CD4-positive, alpha-beta memory T cell (primary cell): ENCODE measurements at regions not wholly inside any gene's neighbourhood (a gene's known extent, or its start where the extent isn't known, plus 50 kb on each side); places are given as distances from the start of the nearest gene placed in this dataset.

Experiments used
- CTCF ChIA-PET: fragments of 350-600 bp; sonication (Branson Sonifier 250); formaldehyde crosslinking; loops from one replicate; lab custom pipeline; 2021; ENCODE audit warnings: inconsistent platforms; ENCODE audit not compliant: partially characterized antibody; lab: Charles Lee
- POLR2A ChIA-PET: fragments of 350-600 bp; sonication (Branson Sonifier 250); formaldehyde crosslinking; loops from one replicate; lab custom pipeline; 2021; ENCODE audit not compliant: partially characterized antibody; lab: Charles Lee
- DNase-seq, 5 donors: peaks; one replicate each; pipeline versions ENCODE4 v3.0.0 to v3.0.0-alpha.2; 2020 to 2022; ENCODE audit warnings: mixed read lengths in 1 of 5
- H3K27ac ChIP-seq: one replicate; pipeline ENCODE4 v1.7.0; 2013; ENCODE audit warnings: low read depth, low read length
- H3K27me3 ChIP-seq: 2 replicates; pipeline ENCODE4 v1.7.0; 2013; ENCODE audit warnings: mild to moderate bottlenecking, low read length, moderate library complexity; ENCODE audit not compliant: insufficient read depth
- H3K36me3 ChIP-seq: 2 replicates; pipeline ENCODE4 v1.7.0; 2013; ENCODE audit warnings: mild to moderate bottlenecking, low read length, moderate library complexity; ENCODE audit not compliant: insufficient read depth
- H3K4me1 ChIP-seq: 2 replicates; pipeline ENCODE4 v1.7.0; 2013; ENCODE audit warnings: mild to moderate bottlenecking, low read length, moderate library complexity; ENCODE audit not compliant: insufficient read depth
- H3K4me3 ChIP-seq, 2 donors: one replicate each; pipeline ENCODE4 v1.7.0; 2013; ENCODE audit warnings: low read length in 2 of 2, mild to moderate bottlenecking in 1 of 2
- H3K9me3 ChIP-seq, 2 donors: one replicate each; pipeline ENCODE4 v1.7.0; 2013; ENCODE audit warnings: low read length in 2 of 2, control low read depth in 1 of 2; ENCODE audit not compliant: control insufficient read depth in 1 of 2
- H3K27ac Mint-ChIP-seq, 7 donors: one replicate each; pipeline ENCODE4 v1.8.0; 2020 to 2021; ENCODE audit warnings: mixed read lengths in 7 of 7, mild to moderate bottlenecking in 6 of 7, inconsistent platforms in 3 of 7, moderate library complexity in 3 of 7
- H3K27me3 Mint-ChIP-seq, 2 donors: one replicate each; pipeline ENCODE4 v1.8.0; 2020 to 2021; ENCODE audit warnings: mixed read lengths in 2 of 2
- H3K36me3 Mint-ChIP-seq, 2 donors: one replicate each; pipeline ENCODE4 v1.8.0; 2020 to 2021; ENCODE audit warnings: mixed read lengths in 2 of 2, inconsistent platforms in 1 of 2, mild to moderate bottlenecking in 1 of 2
- H3K4me1 Mint-ChIP-seq, 4 donors: one replicate each; pipeline ENCODE4 v1.8.0; 2020 to 2021; ENCODE audit warnings: mixed read lengths in 4 of 4, mild to moderate bottlenecking in 1 of 4
- H3K4me3 Mint-ChIP-seq, 8 donors: one replicate each; pipeline ENCODE4 v1.8.0; 2020 to 2021; ENCODE audit warnings: mixed read lengths in 8 of 8, mild to moderate bottlenecking in 7 of 8, moderate library complexity in 6 of 8, inconsistent platforms in 3 of 8
- H3K9me3 Mint-ChIP-seq, 8 donors: one replicate each; pipeline ENCODE4 v1.8.0; 2020 to 2021; ENCODE audit warnings: mixed read lengths in 8 of 8, mild to moderate bottlenecking in 5 of 8, inconsistent platforms in 3 of 8, moderate library complexity in 1 of 8
- intact Hi-C: fragments of 100-400 bp; cut with micrococcal nuclease; formaldehyde crosslinking; loops from one replicate; pipeline ENCODE4 v1.15.1; 2023

DNA sequence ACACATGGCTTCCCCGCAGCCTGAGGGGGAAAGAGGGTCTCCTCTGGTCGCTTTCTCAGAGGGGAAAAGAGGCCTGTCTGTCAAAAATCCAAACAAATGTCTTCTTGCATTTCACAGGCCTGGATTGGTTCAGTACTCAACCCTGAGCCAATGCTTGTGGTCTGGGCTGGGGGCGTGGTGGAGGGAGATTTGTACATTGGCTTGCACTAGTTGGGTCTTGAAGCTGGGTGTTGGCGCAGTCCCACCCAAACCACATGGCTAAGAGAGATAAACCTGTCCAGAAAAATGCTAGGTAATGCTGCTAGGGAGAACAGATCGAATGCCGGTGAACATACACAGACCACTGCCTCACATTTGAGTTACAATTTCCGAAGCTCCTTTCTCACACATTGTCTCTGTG is 461.6 kb downstream of the MED13L start:
- Mint-ChIP-seq H3K27ac (no peak overlapping the region), H3K4me1 (no peaks in the 10 kb centered on the region), H3K27me3 (peaks cover 2 to 7% of the 10 kb centered on the region in 2 donors), H3K9me3 (peaks cover 0 to 24% (median 7%) of the 10 kb centered on the region in 8 donors), H3K4me3 (no peak overlapping the region), H3K36me3 (no peaks in the 10 kb centered on the region)
- DNase-seq, result no peak
- H3K4me3 ChIP-seq, result no peak overlapping the region
- H3K27me3 ChIP-seq, result no peaks in the 10 kb centered on the region
- intact Hi-C loops, result no loop called here
- no peak overlapping the region for H3K27ac ChIP-seq
- no peaks in the 10 kb centered on the region for H3K4me1 ChIP-seq
- CTCF ChIA-PET, result no interaction called here
- no peaks in the 10 kb centered on the region for H3K36me3 ChIP-seq
- POLR2A ChIA-PET, result no interaction called here
- no peaks in the 10 kb centered on the region for H3K9me3 ChIP-seq

GRCh38 chr12:115813256-115813655 is 464.2 kb downstream of the MED13L start:
- intact Hi-C loops, result no loop called here
- H3K36me3 ChIP-seq, result no peaks in the 10 kb centered on the region
- Mint-ChIP-seq H3K27ac (no peak overlapping the region), H3K36me3 (no peaks in the 10 kb centered on the region), H3K4me3 (no peak overlapping the region), H3K9me3 (peaks cover 0 to 21% (median 13%) of the 10 kb centered on the region in 8 donors), H3K27me3 (peaks cover under 1 to 3% of the 10 kb centered on the region in 2 donors), H3K4me1 (no peaks in the 10 kb centered on the region)
- H3K9me3 ChIP-seq, result no peaks in the 10 kb centered on the region
- no peak for DNase-seq
- H3K27ac ChIP-seq, result no peak overlapping the region
- no peaks in the 10 kb centered on the region for H3K27me3 ChIP-seq
- no peaks in the 10 kb centered on the region for H3K4me1 ChIP-seq
- ChIA-PET POLR2A (no interaction called here), CTCF (no interaction called here)
- no peak overlapping the region for H3K4me3 ChIP-seq

GRCh38 chr12:115811929-115812328 is 465.6 kb downstream of the MED13L start:
- DNase-seq, result no peak
- intact Hi-C loops, result no loop called here
- H3K9me3 ChIP-seq, result no peaks in the 10 kb centered on the region

GRCh38 chr12:115811045-115811444 is 466.4 kb downstream of the MED13L start:
- H3K27ac ChIP-seq, result no peak overlapping the region
- no peak overlapping the region for H3K4me3 ChIP-seq
- H3K27me3 Mint-ChIP-seq, result peaks cover 0 to 3% of the 10 kb centered on the region in 2 donors
- ChIA-PET POLR2A (no interaction called here), CTCF (no interaction called here)
- no peaks in the 10 kb centered on the region for H3K27me3 ChIP-seq
- H3K4me1 ChIP-seq, result no peaks in the 10 kb centered on the region
- no peaks in the 10 kb centered on the region for H3K9me3 ChIP-seq
- no peak overlapping the region for H3K4me3 Mint-ChIP-seq
- no peak for DNase-seq
- intact Hi-C loops, result no loop called here
- peaks cover 0 to 24% (median 11%) of the 10 kb centered on the region in 8 donors for H3K9me3 Mint-ChIP-seq
- no peaks in the 10 kb centered on the region for H3K36me3 ChIP-seq
- H3K4me1 Mint-ChIP-seq, result no peaks in the 10 kb centered on the region
- no peaks in the 10 kb centered on the region for H3K36me3 Mint-ChIP-seq
- H3K27ac Mint-ChIP-seq, result no peak overlapping the region

More at GRCh38 chr12:115811929-115812328, 465.6 kb downstream of the MED13L start:
- peaks cover 0 to 23% (median 11%) of the 10 kb centered on the region in 8 donors for H3K9me3 Mint-ChIP-seq
- H3K36me3 Mint-ChIP-seq, result no peaks in the 10 kb centered on the region
- H3K27ac ChIP-seq, result no peak overlapping the region
- H3K4me3 ChIP-seq, result no peak overlapping the region
- H3K36me3 ChIP-seq, result no peaks in the 10 kb centered on the region
- ChIA-PET POLR2A (no interaction called here), CTCF (no interaction called here)
- no peaks in the 10 kb centered on the region for H3K27me3 ChIP-seq
- H3K4me3 Mint-ChIP-seq, result no peak overlapping the region
- no peak overlapping the region for H3K27ac Mint-ChIP-seq
- H3K27me3 Mint-ChIP-seq, result peaks cover 0 to 3% of the 10 kb centered on the region in 2 donors
- H3K4me1 Mint-ChIP-seq, result no peaks in the 10 kb centered on the region
- no peaks in the 10 kb centered on the region for H3K4me1 ChIP-seq

DNA sequence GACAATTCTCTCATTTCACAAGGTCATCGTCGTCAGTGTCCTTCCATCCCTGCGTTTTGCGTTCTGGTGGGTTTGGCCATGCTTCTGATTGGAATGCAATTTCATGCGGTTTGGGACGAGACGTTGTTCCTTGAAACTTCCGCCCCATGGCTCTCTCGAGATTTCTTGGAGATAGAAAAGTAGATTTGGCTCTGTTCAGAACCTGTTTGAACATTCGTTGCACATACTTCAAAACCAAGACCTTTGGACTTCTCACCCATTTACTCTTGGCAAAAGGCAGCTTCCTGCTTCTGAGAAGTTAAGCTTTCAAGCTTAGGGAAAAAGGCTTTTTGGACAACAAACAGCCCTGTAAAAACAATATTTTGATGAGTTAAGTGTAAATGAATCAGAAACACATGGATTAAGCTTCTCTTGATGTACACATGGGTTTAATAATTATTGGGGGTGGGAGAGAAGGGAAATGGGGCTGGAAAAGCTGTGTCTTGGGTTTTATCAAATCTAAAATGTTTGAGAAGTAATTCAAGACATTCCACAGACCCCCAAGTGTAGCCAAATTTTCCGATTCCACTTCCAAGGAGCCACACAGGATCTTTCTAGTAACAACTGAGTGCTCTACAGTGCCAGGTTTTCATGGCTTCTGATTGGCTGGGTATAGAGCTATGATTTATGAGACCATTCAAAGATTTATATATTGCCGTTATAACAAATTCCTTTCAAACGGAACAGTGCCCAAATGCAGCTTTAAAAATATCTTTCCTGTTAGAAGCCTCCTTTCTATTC is 467.2 kb downstream of the MED13L start:
- intact Hi-C loops, result no loop called here
- peaks cover 0 to 1% of the 10 kb centered on the region in 2 donors for H3K27me3 Mint-ChIP-seq
- peaks cover 0 to 24% (median 13%) of the 10 kb centered on the region in 8 donors for H3K9me3 Mint-ChIP-seq

GRCh38 chr12:115806000-115806399 is 471.5 kb downstream of the MED13L start:
- no peak overlapping the region for H3K27ac Mint-ChIP-seq
- H3K4me3 Mint-ChIP-seq, result no peak overlapping the region
- H3K36me3 Mint-ChIP-seq, result no peaks in the 10 kb centered on the region
- ChIA-PET POLR2A (no interaction called here), CTCF (no interaction called here)
- Histone ChIP-seq H3K9me3 (no peaks in the 10 kb centered on the region), H3K4me3 (no peak overlapping the region), H3K36me3 (no peaks in the 10 kb centered on the region), H3K4me1 (no peaks in the 10 kb centered on the region), H3K27ac (no peak overlapping the region), H3K27me3 (no peaks in the 10 kb centered on the region)
- no peaks in the 10 kb centered on the region for H3K4me1 Mint-ChIP-seq
- DNase-seq, result no peak
- H3K9me3 Mint-ChIP-seq, result peaks cover 0 to 12% (median 7%) of the 10 kb centered on the region in 8 donors
- no peaks in the 10 kb centered on the region for H3K27me3 Mint-ChIP-seq
- intact Hi-C loops, result no loop called here

More for the DNA sequence above, 467.2 kb downstream of the MED13L start:
- Mint-ChIP-seq H3K36me3 (no peaks in the 10 kb centered on the region), H3K4me3 (no peak overlapping the region), H3K4me1 (no peaks in the 10 kb centered on the region), H3K27ac (no peak overlapping the region)
- H3K4me1 ChIP-seq, result no peaks in the 10 kb centered on the region
- CTCF ChIA-PET, result no interaction called here
- H3K27ac ChIP-seq, result no peak overlapping the region
- H3K36me3 ChIP-seq, result no peaks in the 10 kb centered on the region
- H3K4me3 ChIP-seq, result no peak overlapping the region
- no peaks in the 10 kb centered on the region for H3K9me3 ChIP-seq
- POLR2A ChIA-PET, result no interaction called here
- no peak for DNase-seq
- H3K27me3 ChIP-seq, result no peaks in the 10 kb centered on the region

DNA sequence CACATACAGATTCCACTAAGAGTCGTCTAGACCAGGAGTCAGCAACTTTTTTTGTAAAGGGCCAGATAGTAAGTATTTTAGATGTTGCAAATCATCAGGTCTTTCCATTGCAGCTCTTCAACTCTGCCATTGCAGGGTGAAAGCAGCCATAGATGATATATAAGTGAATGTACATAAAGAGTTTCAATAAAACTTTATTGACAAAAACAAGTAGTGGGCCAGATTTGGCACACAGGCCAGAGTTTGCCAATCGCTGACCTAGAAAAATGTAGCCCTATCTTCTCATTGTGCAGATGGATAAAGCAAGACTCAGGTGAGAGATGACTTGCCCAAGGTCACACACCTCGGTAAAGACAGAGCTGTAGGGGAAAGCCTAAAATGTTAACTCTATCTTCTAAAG is 474.7 kb downstream of the MED13L start:
- Mint-ChIP-seq H3K27me3 (no peaks in the 10 kb centered on the region), H3K36me3 (no peaks in the 10 kb centered on the region), H3K9me3 (peaks cover 0 to 8% (median 2%) of the 10 kb centered on the region in 8 donors), H3K27ac (no peak overlapping the region), H3K4me1 (no peaks in the 10 kb centered on the region), H3K4me3 (no peak overlapping the region)
- no peak for DNase-seq
- ChIA-PET POLR2A (no interaction called here), CTCF (no interaction called here)
- Histone ChIP-seq H3K27ac (no peak overlapping the region), H3K9me3 (no peaks in the 10 kb centered on the region), H3K4me1 (no peaks in the 10 kb centered on the region), H3K36me3 (no peaks in the 10 kb centered on the region), H3K27me3 (no peaks in the 10 kb centered on the region), H3K4me3 (no peak overlapping the region)
- intact Hi-C loops, result no loop called here
